ENCODE measurements at regions not wholly inside any gene's neighbourhood (a gene's known extent, or its start where the extent isn't known, plus 50 kb on each side); places are given as distances from the start of the nearest gene placed in this dataset.
A peak's percentile ranks its signal among the peaks of the same experiment; 100 is the strongest.
"Not testable (repeated sequence)": the region's sequence is repeated elsewhere in the genome, so short reads cannot be mapped to it uniquely, and the experiment has no call there.

DNA sequence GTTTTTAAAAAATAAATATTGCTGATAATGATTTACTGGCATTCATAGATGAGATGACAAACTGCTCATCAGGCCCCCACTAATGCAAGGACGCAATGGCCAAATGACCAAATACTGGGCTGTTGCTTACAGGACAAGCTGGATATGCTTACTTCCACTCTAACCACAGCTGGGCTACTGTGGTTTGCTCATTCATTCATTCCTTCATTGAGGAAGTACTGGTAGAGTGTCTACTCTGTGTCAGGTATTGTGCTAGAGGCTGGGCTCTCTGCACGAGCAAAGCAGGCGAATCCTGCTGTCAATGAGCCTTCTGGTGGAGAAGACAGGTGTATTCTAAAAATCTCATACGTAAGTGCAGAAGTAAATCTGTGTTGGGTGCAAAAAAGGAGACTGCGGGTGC, 113.3 kb upstream of the SLC38A2 start:
- CTCF ChIA-PET = no interaction called here
- Mint-ChIP-seq H3K36me3 (ENCODE audit: low read depth) (no peaks in the 10 kb centered on the region), H3K4me3 (no peak overlapping the region), H3K27ac (no peak overlapping the region), H3K27me3 (no peaks in the 10 kb centered on the region), H3K4me1 (no peaks in the 10 kb centered on the region), H3K9me3 (ENCODE audit: low read depth) (no peaks in the 10 kb centered on the region)
- POLR2A ChIA-PET = no interaction called here
- intact Hi-C loops (cut with DNase I, micrococcal nuclease) = no loop called here
- ATAC-seq (no peak), DNase-seq (no peak)

DNA sequence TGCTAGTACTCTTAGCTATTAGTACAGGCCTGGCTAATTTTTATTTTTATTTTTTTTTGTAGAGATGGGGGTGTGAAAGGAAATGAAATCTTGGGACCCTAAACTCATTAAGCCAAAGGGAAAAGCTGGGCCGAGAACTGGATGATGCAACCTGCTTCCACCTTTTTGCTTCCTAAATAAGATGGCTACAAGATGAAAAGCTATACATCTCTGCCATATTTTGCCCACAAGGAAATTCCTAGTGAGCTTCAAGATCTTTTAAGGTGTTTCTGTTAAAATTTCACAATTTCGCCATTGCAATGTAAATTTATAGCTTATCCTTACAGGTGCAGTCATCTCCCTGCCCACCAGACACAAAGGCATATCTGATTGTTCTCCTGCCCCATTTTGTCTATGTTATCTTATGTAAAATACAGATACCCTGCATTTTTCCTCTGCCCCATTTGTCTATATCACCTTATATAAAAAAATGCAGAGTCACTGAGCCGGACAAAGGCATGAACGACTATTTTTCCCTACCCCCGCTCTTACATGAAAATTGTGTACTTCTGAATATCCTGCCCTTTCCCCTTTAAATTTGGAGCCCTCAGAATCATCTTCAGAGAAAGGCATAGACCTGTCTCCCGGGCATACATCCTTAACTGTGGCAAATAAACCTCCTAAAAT, 112.0 kb upstream of the SLC38A2 start:
- CTCF ChIA-PET = interaction anchor here (1.2 kb wide), 1 partner anchor 9 kb away, joined by 4 read pairs; no protein-coding TSS in a partner anchor
- ATAC-seq = no peak
- H3K4me1 Mint-ChIP-seq = no peaks in the 10 kb centered on the region
- H3K27me3 Mint-ChIP-seq = no peaks in the 10 kb centered on the region
- H3K36me3 Mint-ChIP-seq (ENCODE audit: low read depth) = no peaks in the 10 kb centered on the region
- H3K27ac Mint-ChIP-seq = no peak overlapping the region
- no peaks in the 10 kb centered on the region for H3K9me3 Mint-ChIP-seq (ENCODE audit: low read depth)
- H3K4me3 Mint-ChIP-seq = no peak overlapping the region
- intact Hi-C loops (cut with DNase I, micrococcal nuclease) = no loop called here
- no peak for DNase-seq
- POLR2A ChIA-PET = interaction anchor here (0.6 kb wide), 1 partner anchor 460 kb away, joined by 3 read pairs; no protein-coding TSS in a partner anchor

DNA sequence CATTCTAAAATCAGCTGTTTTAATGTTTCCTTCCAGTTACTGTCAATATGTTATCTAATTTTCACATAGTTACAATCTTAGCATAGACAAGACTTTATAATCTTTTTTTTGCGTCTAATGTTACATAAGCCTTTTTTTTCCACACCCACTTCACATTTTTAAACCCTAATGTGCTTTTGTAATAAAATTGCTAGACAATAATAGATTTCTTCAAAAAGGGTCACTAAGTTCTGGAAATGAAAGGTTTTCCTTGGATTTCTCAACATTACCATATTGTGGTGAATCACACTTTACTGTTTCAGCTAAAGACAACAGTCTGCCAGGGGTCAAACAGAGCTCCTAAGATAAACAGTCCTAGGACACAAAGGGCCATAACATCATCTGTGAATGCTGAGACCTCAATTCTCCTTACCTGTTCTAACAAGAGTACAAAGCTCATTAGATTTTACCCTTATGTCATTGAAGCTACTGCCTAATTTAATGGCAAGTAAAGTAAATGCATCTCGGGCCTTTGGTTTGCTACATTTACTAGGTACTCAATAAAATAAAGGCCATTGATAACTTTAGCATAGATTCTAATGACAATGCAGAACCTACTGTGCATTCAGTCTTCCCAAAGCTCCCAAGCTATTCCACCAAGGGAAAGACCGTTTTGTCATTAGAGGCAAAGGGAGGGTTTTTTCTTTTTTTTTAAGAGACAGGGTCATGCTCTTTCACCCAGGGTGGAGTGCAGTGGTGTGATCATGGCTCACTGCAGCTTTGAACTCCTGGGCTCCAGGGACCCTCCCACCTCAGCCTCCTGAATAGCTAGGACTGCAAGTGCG, 111.2 kb upstream of the SLC38A2 start:
- no peaks in the 10 kb centered on the region for H3K9me3 Mint-ChIP-seq (ENCODE audit: low read depth)
- no peak for DNase-seq
- no peak for ATAC-seq
- ChIA-PET POLR2A (interaction anchor here (0.6 kb wide), 1 partner anchor 328 kb away, joined by 3 read pairs; no protein-coding TSS in a partner anchor), CTCF (interaction anchor here (1.2 kb wide), 1 partner anchor 9 kb away, joined by 4 read pairs; no protein-coding TSS in a partner anchor)
- H3K4me1 Mint-ChIP-seq = no peaks in the 10 kb centered on the region
- H3K4me3 Mint-ChIP-seq = no peak overlapping the region
- H3K36me3 Mint-ChIP-seq (ENCODE audit: low read depth) = no peaks in the 10 kb centered on the region
- intact Hi-C loops (cut with DNase I, micrococcal nuclease) = no loop called here
- no peaks in the 10 kb centered on the region for H3K27me3 Mint-ChIP-seq
- no peak overlapping the region for H3K27ac Mint-ChIP-seq

DNA sequence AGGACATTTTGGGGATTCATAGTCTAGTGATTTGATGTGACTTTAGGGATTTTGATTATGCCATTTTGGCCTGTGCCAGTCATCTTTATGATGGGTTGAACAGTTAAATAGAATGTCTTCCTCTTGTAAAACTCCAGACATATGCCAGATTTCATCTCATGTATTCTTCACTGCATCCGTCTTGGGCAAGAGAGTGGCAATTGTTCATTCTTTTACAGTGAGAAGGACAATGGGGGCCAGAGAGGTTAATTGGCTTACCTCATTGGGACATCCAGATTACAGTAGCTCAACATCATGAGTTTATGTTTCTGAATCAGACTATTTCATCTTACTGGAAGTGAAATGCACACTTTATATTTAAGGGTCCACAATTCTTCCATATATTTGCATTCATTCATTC, 108.2 kb upstream of the SLC38A2 start:
- ChIA-PET CTCF (no interaction called here), POLR2A (no interaction called here)
- no peaks in the 10 kb centered on the region for H3K27me3 Mint-ChIP-seq
- no peaks in the 10 kb centered on the region for H3K9me3 Mint-ChIP-seq (ENCODE audit: low read depth)
- intact Hi-C loops (cut with DNase I, micrococcal nuclease) = no loop called here
- no peak overlapping the region for H3K27ac Mint-ChIP-seq
- no peak for ATAC-seq
- no peaks in the 10 kb centered on the region for H3K36me3 Mint-ChIP-seq (ENCODE audit: low read depth)
- H3K4me3 Mint-ChIP-seq = no peak overlapping the region
- peaks cover 2% of the 10 kb centered on the region for H3K4me1 Mint-ChIP-seq
- DNase-seq = no peak

DNA sequence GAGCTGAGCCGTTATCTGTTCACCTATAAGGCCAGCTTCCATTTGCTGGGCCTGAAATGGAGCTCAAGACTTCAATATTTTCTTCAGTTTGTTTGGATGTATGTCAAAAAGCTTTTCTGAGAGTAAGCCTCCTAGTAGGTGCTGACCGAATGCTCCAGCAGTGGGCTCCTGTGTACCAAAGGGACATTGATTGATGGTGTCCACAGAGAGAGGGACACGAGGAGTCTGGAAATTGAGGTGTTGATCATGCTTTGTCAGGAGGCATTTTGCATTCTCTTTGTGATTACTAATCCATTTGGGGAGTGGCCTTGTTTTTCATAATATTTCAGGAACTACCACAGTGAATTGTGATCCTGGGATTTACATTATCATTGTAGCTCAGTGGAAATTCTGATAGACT, 107.7 kb upstream of the SLC38A2 start:
- ChIA-PET POLR2A (no interaction called here), CTCF (no interaction called here)
- ATAC-seq (no peak), DNase-seq (no peak)
- Mint-ChIP-seq H3K27ac (no peak overlapping the region), H3K9me3 (ENCODE audit: low read depth) (no peaks in the 10 kb centered on the region), H3K4me1 (peaks cover 2% of the 10 kb centered on the region), H3K36me3 (ENCODE audit: low read depth) (no peaks in the 10 kb centered on the region), H3K4me3 (no peak overlapping the region), H3K27me3 (no peaks in the 10 kb centered on the region)
- intact Hi-C loops (cut with DNase I, micrococcal nuclease) = no loop called here

DNA sequence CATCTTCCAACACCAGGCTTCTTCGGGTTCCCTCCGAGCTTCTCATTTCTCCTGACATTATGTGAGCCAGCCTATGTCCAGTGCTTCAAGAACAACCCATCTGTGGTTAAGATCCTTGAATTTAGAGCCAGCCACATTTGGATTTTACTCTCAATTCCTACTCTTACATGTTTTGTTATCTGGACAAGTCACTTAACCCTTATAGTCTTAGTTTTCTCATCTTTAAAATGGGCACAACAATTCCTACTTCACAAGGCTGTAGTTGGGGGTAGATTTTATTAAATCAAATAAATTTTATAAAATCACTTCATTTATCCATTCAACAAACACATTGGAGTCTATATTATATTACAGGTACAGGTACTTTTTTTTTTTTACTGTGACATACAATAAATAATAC, 105.5 kb upstream of the SLC38A2 start:
- intact Hi-C loops (cut with DNase I, micrococcal nuclease) = loop anchor here in 1 of 2 experiments (5.0 kb wide), 1 partner anchor 1186 kb away; no protein-coding TSS in a partner anchor
- Mint-ChIP-seq H3K4me3 (no peak overlapping the region), H3K36me3 (ENCODE audit: low read depth) (no peaks in the 10 kb centered on the region), H3K9me3 (ENCODE audit: low read depth) (no peaks in the 10 kb centered on the region), H3K4me1 (peaks cover 7% of the 10 kb centered on the region), H3K27me3 (no peaks in the 10 kb centered on the region), H3K27ac (no peak overlapping the region)
- CTCF ChIA-PET = interaction anchor here (0.6 kb wide), 1 partner anchor 406 kb away, joined by 3 read pairs; no protein-coding TSS in a partner anchor
- DNase-seq = no peak
- no peak for ATAC-seq
- POLR2A ChIA-PET = no interaction called here

DNA sequence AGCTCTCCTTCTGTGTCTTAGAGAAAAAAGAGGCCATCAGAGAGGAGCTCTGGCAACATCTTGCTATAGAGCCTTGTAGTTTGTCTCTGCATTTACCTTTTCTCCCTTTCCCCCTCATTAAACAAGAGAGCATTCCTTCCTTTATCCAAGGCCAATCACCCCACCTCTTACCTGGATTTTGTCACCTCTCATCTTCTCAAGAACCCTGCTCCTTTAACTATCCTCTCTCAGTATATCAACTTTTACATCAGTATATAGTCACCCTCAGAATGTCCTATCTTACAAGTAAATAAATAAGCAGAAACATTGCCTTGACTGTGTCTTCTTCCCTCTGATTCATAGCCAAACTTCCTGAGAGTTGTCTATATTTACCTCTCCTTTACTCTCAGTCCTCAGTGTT, 105.0 kb upstream of the SLC38A2 start:
- Mint-ChIP-seq H3K27me3 (no peaks in the 10 kb centered on the region), H3K27ac (no peak overlapping the region), H3K36me3 (ENCODE audit: low read depth) (no peaks in the 10 kb centered on the region), H3K4me3 (no peak overlapping the region), H3K9me3 (ENCODE audit: low read depth) (no peaks in the 10 kb centered on the region), H3K4me1 (peaks cover 7% of the 10 kb centered on the region)
- CTCF ChIA-PET = no interaction called here
- POLR2A ChIA-PET = no interaction called here
- ATAC-seq (no peak), DNase-seq (no peak)
- intact Hi-C loops (cut with DNase I, micrococcal nuclease) = loop anchor here in 1 of 2 experiments (5.0 kb wide), 1 partner anchor 1185 kb away; no protein-coding TSS in a partner anchor

DNA sequence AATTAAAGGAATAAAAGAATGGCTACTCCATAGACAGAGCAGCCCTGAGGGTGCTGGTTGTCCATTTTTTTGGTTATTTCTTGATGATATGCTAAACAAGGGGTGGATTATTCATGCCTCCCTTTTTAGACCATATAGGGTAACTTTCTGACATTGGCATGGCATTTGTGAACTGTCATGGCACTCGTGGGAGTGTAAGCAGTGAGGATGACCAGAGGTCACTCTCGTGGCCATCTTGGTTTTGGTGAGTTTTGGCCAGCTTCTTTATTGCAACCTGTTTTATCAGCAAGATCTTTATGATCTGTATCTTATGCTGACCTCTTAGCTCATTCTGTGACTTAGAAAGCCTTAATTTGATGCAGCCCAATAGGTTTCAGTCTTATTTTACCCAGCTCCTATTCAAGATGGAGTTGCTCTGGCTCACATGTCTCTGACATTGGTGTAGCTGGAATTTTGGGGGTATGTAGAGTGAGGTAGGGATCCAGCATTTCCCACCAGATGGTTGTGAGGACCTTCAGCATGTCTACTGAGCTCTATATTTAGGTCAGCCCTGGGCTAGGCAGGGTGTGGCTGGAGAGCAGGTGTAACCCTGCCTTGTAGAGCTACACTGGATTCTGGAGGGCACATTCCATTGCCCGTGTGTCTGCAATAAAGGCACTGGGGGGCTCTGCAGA, 103.5 kb upstream of the SLC38A2 start:
- H3K27me3 Mint-ChIP-seq = no peaks in the 10 kb centered on the region
- ChIA-PET POLR2A (no interaction called here), CTCF (interaction anchor here (0.8 to 1.1 kb wide), 3 partner anchors 16 to 351 kb away, joined by 3 to 4 read pairs (median 3); no protein-coding TSS in a partner anchor)
- H3K36me3 Mint-ChIP-seq (ENCODE audit: low read depth) = no peaks in the 10 kb centered on the region
- H3K27ac Mint-ChIP-seq = no peak overlapping the region
- DNase-seq (no peak), ATAC-seq (no peak)
- peaks cover 8% of the 10 kb centered on the region for H3K4me1 Mint-ChIP-seq
- no peak overlapping the region for H3K4me3 Mint-ChIP-seq
- no peaks in the 10 kb centered on the region for H3K9me3 Mint-ChIP-seq (ENCODE audit: low read depth)
- intact Hi-C loops (cut with DNase I, micrococcal nuclease) = loop anchor here in 1 of 2 experiments (5.0 kb wide), 1 partner anchor 1184 kb away; no protein-coding TSS in a partner anchor

DNA sequence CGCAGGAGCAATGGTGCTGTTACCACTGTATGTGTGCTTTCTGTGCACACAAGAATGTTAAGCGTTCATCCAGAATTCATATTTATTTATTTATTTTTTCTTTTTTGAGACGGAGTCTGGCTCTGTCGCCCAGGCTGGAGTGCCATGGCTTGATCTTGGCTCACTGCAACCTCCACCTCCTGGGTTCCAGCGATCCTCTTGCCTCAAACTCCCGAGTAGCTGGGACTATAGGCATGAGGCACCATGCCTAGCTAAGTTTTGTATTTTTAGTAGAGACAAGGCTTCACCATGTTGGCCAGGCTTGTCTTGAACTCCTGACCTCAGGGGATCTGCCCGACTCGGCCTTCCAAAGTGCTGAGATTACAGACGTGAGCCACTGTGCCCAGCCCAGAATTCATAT, 101.8 kb upstream of the SLC38A2 start:
- ATAC-seq; H3K36me3 Mint-ChIP-seq (ENCODE audit: low read depth); H3K9me3 Mint-ChIP-seq (ENCODE audit: low read depth); H3K27ac Mint-ChIP-seq; DNase-seq; H3K4me3 Mint-ChIP-seq; H3K27me3 Mint-ChIP-seq; POLR2A ChIA-PET: not testable (repeated sequence)
- CTCF ChIA-PET = interaction anchor here (1.4 kb wide), 1 partner anchor 73 kb away, joined by 3 read pairs; no protein-coding TSS in a partner anchor
- peaks cover 19% of the 10 kb centered on the region for H3K4me1 Mint-ChIP-seq
- intact Hi-C loops (cut with DNase I, micrococcal nuclease) = loop anchor here in 1 of 2 experiments (5.0 kb wide), 1 partner anchor 43 kb away; no protein-coding TSS in a partner anchor

DNA sequence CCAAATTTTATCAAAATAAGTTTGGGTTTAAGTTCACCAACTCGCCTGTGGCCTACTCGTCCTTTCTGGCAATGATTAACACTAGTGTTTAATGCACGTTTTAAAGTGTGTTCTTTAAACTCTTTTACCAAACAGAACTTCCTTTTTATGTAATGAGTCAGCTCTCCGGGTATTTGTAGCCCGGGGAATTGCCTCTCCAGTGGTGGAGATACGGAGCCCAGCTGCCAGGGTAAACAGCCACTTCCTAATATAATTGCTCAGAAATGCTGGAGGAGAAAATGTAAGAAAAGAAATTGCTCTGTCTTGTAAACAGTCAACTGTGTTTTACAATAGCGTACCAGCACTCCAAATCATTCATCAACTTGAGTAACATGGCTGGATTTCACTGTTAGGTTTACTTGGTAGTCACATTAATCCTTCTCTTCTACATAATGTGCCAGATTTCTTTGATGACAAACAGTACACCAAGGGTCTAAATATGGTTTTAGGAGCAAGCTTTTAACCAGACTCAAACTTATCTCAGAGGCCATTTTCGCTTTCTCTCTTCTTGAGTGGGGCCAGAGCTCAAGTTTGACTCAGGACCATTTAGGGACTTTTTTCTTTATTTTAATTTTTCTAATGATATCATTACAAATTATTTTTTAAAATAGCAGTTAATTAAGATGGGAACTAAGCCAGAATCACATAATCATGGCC, 101.2 kb upstream of the SLC38A2 start:
- Mint-ChIP-seq H3K4me3 (no peak overlapping the region), H3K27ac (peak overlapping the region; percentile 69), H3K4me1 (peaks cover 19% of the 10 kb centered on the region), H3K27me3 (no peaks in the 10 kb centered on the region), H3K36me3 (ENCODE audit: low read depth) (no peaks in the 10 kb centered on the region), H3K9me3 (ENCODE audit: low read depth) (no peaks in the 10 kb centered on the region)
- DNase-seq (no peak), ATAC-seq (no peak)
- ChIA-PET CTCF (interaction anchor here (1.4 kb wide), 1 partner anchor 72 kb away, joined by 3 read pairs; no protein-coding TSS in a partner anchor), POLR2A (no interaction called here)
- intact Hi-C loops (cut with DNase I, micrococcal nuclease) = loop anchor here in 1 of 2 experiments (5.0 kb wide), 1 partner anchor 44 kb away; no protein-coding TSS in a partner anchor

Measured in activated CD4-positive, alpha-beta T cell treated with anti-CD3 and anti-CD28 coated beads for 36 hours (primary cell).